ENCODE measurements at regions not wholly inside any gene's neighbourhood (a gene's known extent, or its start where the extent isn't known, plus 50 kb on each side); places are given as distances from the start of the nearest gene placed in this dataset.
"Not testable (repeated sequence)": the region's sequence is repeated elsewhere in the genome, so short reads cannot be mapped to it uniquely, and the experiment has no call there.

- intact Hi-C loops (cut with DNase I): no loop called here
- DNase-seq (ENCODE audit: extremely low spot score): no peak
- Histone ChIP-seq H3K9me3 (no peaks in the 10 kb centered on the region), H3K4me1 (no peaks in the 10 kb centered on the region), H3K36me3 (no peaks in the 10 kb centered on the region), H3K4me3 (no peak overlapping the region), H3K27ac (replicated peaks in 1 of 4) (no peak overlapping the region), H3K27me3 (peaks cover 0 to 37% (median 0%) of the 10 kb centered on the region in 4 donors)
- WGBS: 84% methylated on average over 11 of the region's 15 CpGs
- TF ChIP-seq POLR2A (IDR thresholded peaks at IDR 0.05; ENCODE audit: low read depth) (no peak), CTCF (IDR thresholded peaks at IDR 0.05) (no peak), POLR2AphosphoS5 (IDR thresholded peaks at IDR 0.05) (no peak), EP300 (IDR thresholded peaks at IDR 0.05) (no peak)
Measured at GRCh38 chr2:240191001-240191400, 50.5 kb upstream of the OTOS start.

- intact Hi-C loops (cut with DNase I): no loop called here
- WGBS: 73% methylated on average over 5 of the region's 5 CpGs
- peaks cover 0 to 52% (median 0%) of the 10 kb centered on the region in 4 donors for H3K27me3 ChIP-seq
- TF ChIP-seq POLR2A (IDR thresholded peaks at IDR 0.05; ENCODE audit: low read depth) (no peak), EP300 (IDR thresholded peaks at IDR 0.05) (no peak), CTCF (IDR thresholded peaks at IDR 0.05) (no peak), POLR2AphosphoS5 (IDR thresholded peaks at IDR 0.05) (no peak)
- no peaks in the 10 kb centered on the region for H3K9me3 ChIP-seq
- H3K36me3 ChIP-seq: no peaks in the 10 kb centered on the region
- H3K4me3 ChIP-seq: no peak overlapping the region
- no peaks in the 10 kb centered on the region for H3K4me1 ChIP-seq
- no peak overlapping the region for H3K27ac ChIP-seq (replicated peaks in 1 of 4)
- no peak for DNase-seq (ENCODE audit: extremely low spot score)
Measured at GRCh38 chr2:240192661-240193060, 52.2 kb upstream of the OTOS start.

GRCh38 chr2:240194341-240194762 lies 53.9 kb upstream of the OTOS start:
- intact Hi-C loops (cut with DNase I); H3K4me3 ChIP-seq; H3K4me1 ChIP-seq; H3K27ac ChIP-seq (replicated peaks in 1 of 4); DNase-seq (ENCODE audit: extremely low spot score); H3K9me3 ChIP-seq; H3K36me3 ChIP-seq: not testable (repeated sequence)
- peaks cover 0 to 59% (median 0%) of the 10 kb centered on the region in 4 donors for H3K27me3 ChIP-seq
- WGBS: 41% methylated on average over 10 of the region's 10 CpGs

GRCh38 chr2:240195316-240195861 lies 54.9 kb upstream of the OTOS start:
- intact Hi-C loops (cut with DNase I): no loop called here
- Histone ChIP-seq H3K27me3 (peaks cover 0 to 61% (median 0%) of the 10 kb centered on the region in 4 donors), H3K9me3 (no peaks in the 10 kb centered on the region), H3K4me3 (no peak overlapping the region), H3K36me3 (no peaks in the 10 kb centered on the region), H3K4me1 (no peaks in the 10 kb centered on the region), H3K27ac (replicated peaks in 1 of 4) (no peak overlapping the region)
- no peak for TF ChIP-seq POLR2AphosphoS5 (IDR thresholded peaks at IDR 0.05)
- TF ChIP-seq CTCF (IDR thresholded peaks at IDR 0.05): no peak
- no peak for DNase-seq (ENCODE audit: extremely low spot score)
- 96% methylated on average over 8 of the region's 10 CpGs for WGBS

- Histone ChIP-seq H3K27me3 (peaks cover 0 to 61% (median 0%) of the 10 kb centered on the region in 4 donors), H3K4me3 (no peak overlapping the region), H3K9me3 (no peaks in the 10 kb centered on the region), H3K4me1 (peaks cover 0 to 6% (median 0%) of the 10 kb centered on the region in 4 donors), H3K36me3 (no peaks in the 10 kb centered on the region), H3K27ac (replicated peaks in 1 of 4) (no peak overlapping the region)
- intact Hi-C loops (cut with DNase I): no loop called here
- TF ChIP-seq CTCF (IDR thresholded peaks at IDR 0.05) (no peak), POLR2AphosphoS5 (IDR thresholded peaks at IDR 0.05) (no peak), EP300 (IDR thresholded peaks at IDR 0.05) (no peak), POLR2A (IDR thresholded peaks at IDR 0.05; ENCODE audit: low read depth) (no peak)
- 95% methylated on average over 4 of the region's 10 CpGs for WGBS
- DNase-seq (ENCODE audit: extremely low spot score): no peak
Measured at GRCh38 chr2:240196716-240197461, 56.4 kb upstream of the OTOS start.
